H9 (cell line): ENCODE measurements at regions not wholly inside any gene's neighbourhood (a gene's known extent, or its start where the extent isn't known, plus 50 kb on each side); places are given as distances from the start of the nearest gene placed in this dataset.

Experiments
- DNase-seq: peaks from one replicate; pipeline ENCODE4 v3.0.0-alpha.2; 2017
- H2AFZ ChIP-seq: one replicate; pipeline ENCODE4 v1.6.1; 2013; ENCODE audit warnings: mild to moderate bottlenecking, low read length, control low read depth, moderate library complexity
- H2AK5ac ChIP-seq: 2 replicates; pipeline ENCODE4 v1.6.1; 2013; ENCODE audit warnings: low read length, control low read depth, mixed read lengths; ENCODE audit not compliant: insufficient read length
- H2BK120ac ChIP-seq: one replicate; pipeline ENCODE4 v1.6.1; 2013; ENCODE audit warnings: low read depth, mild to moderate bottlenecking, low read length, control low read depth, inconsistent platforms; ENCODE audit not compliant: poor library complexity, severe bottlenecking
- H2BK12ac ChIP-seq: 2 replicates; pipeline ENCODE4 v1.6.1; 2013; ENCODE audit warnings: low read length, control low read depth, mixed read lengths, low read depth; ENCODE audit not compliant: insufficient read length
- H2BK15ac ChIP-seq: 2 replicates; pipeline ENCODE4 v1.6.1; 2013; ENCODE audit warnings: low read depth, low read length, control low read depth
- H2BK20ac ChIP-seq: one replicate; pipeline ENCODE4 v1.6.1; 2013; ENCODE audit warnings: low read depth, mild to moderate bottlenecking, low read length, control low read depth, inconsistent platforms; ENCODE audit not compliant: poor library complexity, severe bottlenecking
- H2BK5ac ChIP-seq: 2 replicates; pipeline ENCODE4 v1.6.1; 2013; ENCODE audit warnings: low read length, control low read depth, mixed read lengths; ENCODE audit not compliant: insufficient read length
- H3K14ac ChIP-seq: 2 replicates; pipeline ENCODE4 v1.6.1; 2013; ENCODE audit warnings: low read length, control low read depth; ENCODE audit not compliant: insufficient read depth
- H3K18ac ChIP-seq: 2 replicates; pipeline ENCODE4 v1.6.1; 2013; ENCODE audit warnings: low read depth, mild to moderate bottlenecking, mixed read lengths, low read length, control low read depth; ENCODE audit not compliant: insufficient read length
- H3K23ac ChIP-seq: 2 replicates; pipeline ENCODE4 v1.6.1; 2013; ENCODE audit warnings: low read length, control low read depth, mixed read lengths, low read depth; ENCODE audit not compliant: insufficient read length
- H3K23me2 ChIP-seq: 2 replicates; pipeline ENCODE4 v1.6.1; 2013; ENCODE audit warnings: low read depth, mild to moderate bottlenecking, mixed read lengths, low read length, control low read depth; ENCODE audit not compliant: insufficient read length, poor library complexity, severe bottlenecking
- H3K27ac ChIP-seq: 2 replicates; pipeline ENCODE4 v1.5.1; 2013; ENCODE audit warnings: low read length, control low read depth, mixed read lengths, low read depth; ENCODE audit not compliant: insufficient read length
- H3K27me3 ChIP-seq: 2 replicates; pipeline ENCODE4 v1.6.1; 2013; ENCODE audit warnings: low read length, control low read depth, inconsistent platforms; ENCODE audit not compliant: insufficient read depth
- H3K4ac ChIP-seq: 2 replicates; pipeline ENCODE4 v1.6.1; 2013; ENCODE audit warnings: low read depth, mild to moderate bottlenecking, control low read depth, inconsistent platforms, low read length, moderate library complexity
- H3K4me1 ChIP-seq: 2 replicates; pipeline ENCODE4 v1.6.1; 2013; ENCODE audit warnings: low read length, control low read depth, inconsistent platforms; ENCODE audit not compliant: insufficient read depth
- H3K4me2 ChIP-seq: 2 replicates; pipeline ENCODE4 v1.6.1; 2013; ENCODE audit warnings: low read length, control low read depth, mixed read lengths; ENCODE audit not compliant: insufficient read length, insufficient read depth
- H3K56ac ChIP-seq: 2 replicates; pipeline ENCODE4 v1.6.1; 2013; ENCODE audit warnings: low read depth, mild to moderate bottlenecking, mixed read lengths, low read length, control low read depth; ENCODE audit not compliant: insufficient read length
- H3K79me1 ChIP-seq: 2 replicates; pipeline ENCODE4 v1.6.1; 2013; ENCODE audit warnings: low read depth, mild to moderate bottlenecking, moderate library complexity, low read length, control low read depth, inconsistent platforms; ENCODE audit not compliant: insufficient read depth, poor library complexity, severe bottlenecking
- H3K79me2 ChIP-seq: 2 replicates; pipeline ENCODE4 v1.6.1; 2013; ENCODE audit warnings: low read length, control low read depth, inconsistent platforms; ENCODE audit not compliant: insufficient read depth
- H3K9ac ChIP-seq: 2 replicates; pipeline ENCODE4 v1.6.1; 2013; ENCODE audit warnings: low read length, control low read depth, mixed read lengths; ENCODE audit not compliant: insufficient read length; ENCODE audit errors: extremely low read depth
- H3K9me3 ChIP-seq: one replicate; pipeline ENCODE4 v1.6.1; 2013; ENCODE audit warnings: low read depth, low read length, inconsistent platforms; ENCODE audit not compliant: control insufficient read depth
- H3T11ph ChIP-seq: one replicate; pipeline ENCODE4 v1.6.1; 2013; ENCODE audit warnings: mild to moderate bottlenecking, low read length, control low read depth, inconsistent platforms
- H4K20me1 ChIP-seq: one replicate; pipeline ENCODE4 v1.6.1; 2013; ENCODE audit not compliant: control insufficient read depth, insufficient read length, insufficient read depth
- H4K5ac ChIP-seq: 2 replicates; pipeline ENCODE4 v1.6.1; 2013; ENCODE audit warnings: low read depth, mild to moderate bottlenecking, mixed read lengths, low read length, control low read depth; ENCODE audit not compliant: insufficient read length
- H4K8ac ChIP-seq: replicated peaks from 2 replicates; pipeline ENCODE4 v1.6.1; 2013; ENCODE audit warnings: low read length, control low read depth, mixed read lengths, low read depth; ENCODE audit not compliant: insufficient read length
- H4K91ac ChIP-seq: 2 replicates; pipeline ENCODE4 v1.6.1; 2013; ENCODE audit warnings: low read depth, mild to moderate bottlenecking, moderate library complexity, mixed read lengths, low read length, control low read depth; ENCODE audit not compliant: insufficient read length
- H3K27ac Mint-ChIP-seq, 3 experiments: 2 replicates in 2 of 3; 3 replicates in 1 of 3; pipeline ENCODE4 v1.8.0; 2020 to 2021; ENCODE audit warnings: mixed read lengths in 3 of 3, mild to moderate bottlenecking in 1 of 3, moderate library complexity in 1 of 3
- H3K27me3 Mint-ChIP-seq: 2 replicates; pipeline ENCODE4 v1.8.0; 2021; ENCODE audit warnings: low read depth, mild to moderate bottlenecking, moderate library complexity, mixed read lengths
- H3K36me3 Mint-ChIP-seq, 3 experiments: 2 replicates in 2 of 3; 3 replicates in 1 of 3; pipeline ENCODE4 v1.8.0; 2020 to 2021; ENCODE audit warnings: low read depth in 3 of 3, mixed read lengths in 3 of 3; ENCODE audit not compliant: insufficient read depth in 1 of 3
- H3K4me1 Mint-ChIP-seq, 2 experiments: 2 replicates each; pipeline ENCODE4 v1.8.0; 2020; ENCODE audit warnings: mixed read lengths in 2 of 2
- H3K4me3 Mint-ChIP-seq, 2 experiments: 2 replicates in 1 of 2; 3 replicates in 1 of 2; pipeline ENCODE4 v1.8.0; 2020 to 2021; ENCODE audit warnings: mild to moderate bottlenecking in 2 of 2, mixed read lengths in 2 of 2, moderate library complexity in 1 of 2
- H3K9me3 Mint-ChIP-seq, 2 experiments: 2 replicates in 1 of 2; 3 replicates in 1 of 2; pipeline ENCODE4 v1.8.0; 2020; ENCODE audit warnings: mild to moderate bottlenecking in 2 of 2, mixed read lengths in 2 of 2, moderate library complexity in 1 of 2
- whole genome bisulfite sequencing: extraction: QIAGEN DNeasy Blood & Tissue Kit; methylation state at CpG from one replicate; pipeline ENCODE4 v1.1.7; 2013; ENCODE audit warnings: missing lambda C conversion rate, low lambda C conversion rate, mixed read lengths; ENCODE audit not compliant: insufficient read length; ENCODE audit errors: extremely low coverage; 5-methylcytosine and 5-hydroxymethylcytosine counted together
- TF ChIP-seq, protein P1 (sequence below): fragments of 200-600 bp; sonication (generic); conservative IDR thresholded peaks from 3 replicates; pipeline ENCODE4 v1.8.0; 2021; ENCODE audit warnings: antibody characterized with exemption, mild to moderate bottlenecking

DNA sequence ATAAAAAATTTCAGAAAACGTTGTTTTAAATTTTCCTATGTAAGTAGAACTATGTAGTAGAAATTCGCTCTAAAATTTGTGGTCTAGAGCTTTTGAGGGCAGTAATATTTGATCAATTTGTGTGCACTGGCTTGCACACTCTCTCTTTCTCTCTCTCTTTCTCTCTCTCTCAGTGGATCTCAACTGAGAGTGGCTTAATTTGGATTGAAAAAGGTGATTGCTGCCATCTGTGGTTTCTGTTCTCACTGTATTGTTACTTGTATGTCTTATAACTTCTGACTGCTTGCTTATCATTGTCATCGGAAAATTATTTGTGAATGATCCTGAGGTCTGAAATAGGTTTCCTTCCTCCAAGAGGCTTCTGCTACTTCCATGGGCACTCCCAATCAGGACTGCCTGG is 368.2 kb downstream of the KCTD16 start:
- Histone ChIP-seq H3K4me2 (no peak overlapping the region), H2BK5ac (no peak overlapping the region), H3K79me1 (no peaks in the 10 kb centered on the region), H2BK12ac (no peak overlapping the region), H2BK15ac (no peak overlapping the region), H3K14ac (no peak overlapping the region), H3K56ac (no peak overlapping the region), H2BK20ac (no peak overlapping the region), H3K9me3 (no peaks in the 10 kb centered on the region), H4K91ac (no peak overlapping the region), H2BK120ac (no peak overlapping the region), H3K27me3 (no peaks in the 10 kb centered on the region), H2AK5ac (no peak overlapping the region), H3K9ac (no peak overlapping the region), H3K79me2 (no peaks in the 10 kb centered on the region), H3K27ac (no peak overlapping the region), H4K8ac (no peak overlapping the region), H4K20me1 (no peaks in the 10 kb centered on the region), H3T11ph (no peak overlapping the region), H3K4ac (no peak overlapping the region), H3K23me2 (no peaks in the 10 kb centered on the region), H2AFZ (no peak overlapping the region), H3K23ac (no peak overlapping the region), H3K18ac (no peak overlapping the region), H3K4me1 (no peaks in the 10 kb centered on the region), H4K5ac (no peak overlapping the region)
- TF ChIP-seq, protein P1, sequence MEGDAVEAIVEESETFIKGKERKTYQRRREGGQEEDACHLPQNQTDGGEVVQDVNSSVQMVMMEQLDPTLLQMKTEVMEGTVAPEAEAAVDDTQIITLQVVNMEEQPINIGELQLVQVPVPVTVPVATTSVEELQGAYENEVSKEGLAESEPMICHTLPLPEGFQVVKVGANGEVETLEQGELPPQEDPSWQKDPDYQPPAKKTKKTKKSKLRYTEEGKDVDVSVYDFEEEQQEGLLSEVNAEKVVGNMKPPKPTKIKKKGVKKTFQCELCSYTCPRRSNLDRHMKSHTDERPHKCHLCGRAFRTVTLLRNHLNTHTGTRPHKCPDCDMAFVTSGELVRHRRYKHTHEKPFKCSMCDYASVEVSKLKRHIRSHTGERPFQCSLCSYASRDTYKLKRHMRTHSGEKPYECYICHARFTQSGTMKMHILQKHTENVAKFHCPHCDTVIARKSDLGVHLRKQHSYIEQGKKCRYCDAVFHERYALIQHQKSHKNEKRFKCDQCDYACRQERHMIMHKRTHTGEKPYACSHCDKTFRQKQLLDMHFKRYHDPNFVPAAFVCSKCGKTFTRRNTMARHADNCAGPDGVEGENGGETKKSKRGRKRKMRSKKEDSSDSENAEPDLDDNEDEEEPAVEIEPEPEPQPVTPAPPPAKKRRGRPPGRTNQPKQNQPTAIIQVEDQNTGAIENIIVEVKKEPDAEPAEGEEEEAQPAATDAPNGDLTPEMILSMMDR, result no peak
- peaks cover 2% of the 10 kb centered on the region; the same call in 1 of the 2 replicates for H3K27me3 Mint-ChIP-seq
- no CpG with 5 or more reads among the region's 3 CpGs for WGBS
- H3K4me1 Mint-ChIP-seq, result no peaks in the 10 kb centered on the region
- H3K27ac Mint-ChIP-seq, result no peak overlapping the region
- H3K36me3 Mint-ChIP-seq, result peaks cover 0 to 5% (median 0%) of the 10 kb centered on the region in 3 experiments; a peak in 1 of 7 replicates
- DNase-seq, result no peak
- H3K9me3 Mint-ChIP-seq, result peaks cover 0 to 10% of the 10 kb centered on the region in 2 experiments; a peak in 1 of 5 replicates
- no peak overlapping the region for H3K4me3 Mint-ChIP-seq
